ENCODE measurements at regions not wholly inside any gene's neighbourhood (a gene's known extent, or its start where the extent isn't known, plus 50 kb on each side); places are given as distances from the start of the nearest gene placed in this dataset.

DNA sequence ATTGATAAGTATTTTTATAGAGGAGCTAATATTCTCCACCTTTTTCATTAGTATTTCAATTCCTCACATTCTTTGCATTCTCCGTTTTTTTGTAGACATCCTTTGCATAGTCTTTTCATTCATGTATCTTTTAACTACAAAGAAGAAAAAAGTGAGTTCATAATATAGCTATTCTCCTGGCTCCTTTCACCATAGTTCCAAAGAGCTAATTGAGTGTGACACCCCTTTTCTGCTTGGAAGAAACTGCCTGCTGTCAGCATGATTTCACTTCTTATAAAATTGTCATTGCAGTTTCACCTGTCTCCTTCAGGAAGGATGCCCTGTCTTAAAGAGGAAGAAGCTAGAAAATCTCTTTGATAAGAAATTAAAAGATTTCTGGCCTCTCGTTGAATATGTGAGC lies 991.1 kb downstream of the KCNT2 start:
- DNase-seq, result no peak

DNA sequence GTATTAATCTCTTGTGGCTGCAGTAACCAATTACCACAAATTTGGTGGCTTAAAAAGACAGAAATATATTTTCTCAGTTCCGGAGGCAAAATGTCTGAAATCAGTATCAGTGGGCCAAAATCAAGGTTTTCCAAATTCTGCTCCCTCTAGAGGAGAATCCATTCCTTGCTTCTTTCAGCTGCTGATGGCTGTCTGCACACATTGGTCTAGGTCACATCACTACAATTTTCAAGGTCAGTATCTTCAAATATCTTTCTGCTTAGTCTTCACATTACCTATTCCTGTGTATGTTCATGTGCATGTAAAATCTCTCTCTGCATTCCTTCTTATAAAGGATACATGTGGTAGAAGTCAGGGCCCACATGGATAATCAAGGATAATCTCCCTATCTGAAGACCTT lies 999.4 kb downstream of the KCNT2 start:
- DNase-seq, result no peak

DNA sequence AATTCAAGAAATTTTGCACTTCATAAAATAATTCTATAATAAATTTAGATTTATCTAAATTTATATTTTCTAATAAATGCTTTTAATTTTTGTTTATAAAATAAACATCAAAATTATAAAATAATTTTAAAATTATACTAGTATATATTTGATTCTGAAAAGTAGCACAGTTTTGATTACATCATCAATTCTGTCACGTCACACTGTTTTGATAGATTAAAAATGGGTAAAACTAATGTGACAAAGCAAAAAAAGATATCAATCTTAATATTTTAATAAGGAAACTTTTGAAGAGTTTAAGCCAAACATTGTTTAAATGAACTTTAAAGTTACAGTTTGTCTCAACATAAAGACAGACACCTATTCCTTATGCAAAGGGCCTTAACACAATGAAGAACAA lies 1001.8 kb downstream of the KCNT2 start:
- DNase-seq, result no peak

DNA sequence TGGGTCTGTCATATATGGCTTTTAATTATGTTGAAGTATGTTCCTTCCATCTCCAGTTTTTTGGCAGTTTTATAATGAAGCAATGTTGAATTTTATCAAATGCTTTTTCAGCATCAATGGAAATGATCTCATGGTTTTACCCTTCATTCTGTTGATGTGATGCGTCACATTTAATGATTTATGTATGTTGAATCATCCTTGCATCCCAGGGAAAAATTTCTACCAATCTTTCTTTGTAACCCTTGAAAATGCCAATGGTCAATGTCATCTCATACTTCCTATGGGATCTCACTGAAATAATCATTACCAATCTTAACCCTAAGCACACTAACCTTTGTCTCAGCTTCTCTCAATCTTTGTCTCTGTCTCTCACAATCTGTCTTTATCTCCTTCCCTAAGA lies 1004.0 kb downstream of the KCNT2 start:
- DNase-seq, result no peak

DNA sequence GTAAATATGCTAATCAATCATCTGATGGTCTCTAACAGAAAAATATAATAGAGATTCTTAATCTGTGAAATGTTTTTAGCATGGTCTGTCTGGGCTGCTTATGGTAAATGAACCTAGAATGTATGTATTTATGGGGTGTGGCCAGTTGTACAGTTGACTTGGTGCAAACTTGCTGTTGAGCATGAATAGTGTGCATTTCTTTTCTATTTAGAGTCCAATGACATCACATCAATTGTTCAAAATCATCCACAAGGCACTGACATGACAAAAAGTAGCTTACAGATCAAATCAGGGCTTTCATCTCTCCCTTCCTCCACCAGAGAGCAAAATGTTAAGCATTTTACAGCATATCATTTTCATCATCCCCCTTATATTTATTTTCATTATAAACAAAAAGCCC lies 1010.3 kb downstream of the KCNT2 start:
- no peak for DNase-seq

DNA sequence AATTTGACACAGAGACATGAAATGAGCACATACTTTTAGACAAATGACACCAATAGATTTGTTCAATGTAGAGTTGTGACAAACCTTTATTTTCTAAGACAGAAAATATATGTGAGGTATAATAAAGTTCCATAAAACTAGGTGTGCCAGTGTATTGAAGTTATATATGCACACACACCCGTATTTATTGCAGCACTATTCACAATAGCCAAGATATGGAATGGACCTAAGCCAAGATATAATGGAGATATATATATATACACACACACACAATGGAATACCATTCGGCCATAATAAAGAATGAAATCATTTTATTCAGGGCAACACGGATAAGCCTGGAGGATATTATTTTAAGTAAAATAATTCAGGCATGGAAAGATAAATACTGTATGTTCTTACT lies 1013.5 kb downstream of the KCNT2 start:
- DNase-seq, result no peak

DNA sequence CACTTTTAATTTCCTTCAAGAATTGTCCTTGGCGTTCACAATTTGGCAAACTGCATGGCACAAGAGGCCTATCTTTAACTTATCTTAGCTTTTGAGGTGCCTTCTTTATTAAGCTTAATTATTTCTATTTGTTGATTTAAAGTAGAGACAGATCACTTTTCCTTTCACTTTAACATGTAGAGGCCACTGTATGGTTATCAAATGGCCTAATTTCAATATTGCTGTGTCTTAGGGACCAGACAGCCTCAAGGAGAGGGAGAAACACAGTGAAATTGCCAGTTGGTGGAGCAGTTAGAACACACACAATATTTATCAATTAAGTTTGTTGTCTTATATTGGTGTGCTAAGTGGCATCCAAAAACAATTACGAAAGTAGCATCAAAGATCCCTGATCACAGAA lies 1013.9 kb downstream of the KCNT2 start:
- DNase-seq, result no peak

DNA sequence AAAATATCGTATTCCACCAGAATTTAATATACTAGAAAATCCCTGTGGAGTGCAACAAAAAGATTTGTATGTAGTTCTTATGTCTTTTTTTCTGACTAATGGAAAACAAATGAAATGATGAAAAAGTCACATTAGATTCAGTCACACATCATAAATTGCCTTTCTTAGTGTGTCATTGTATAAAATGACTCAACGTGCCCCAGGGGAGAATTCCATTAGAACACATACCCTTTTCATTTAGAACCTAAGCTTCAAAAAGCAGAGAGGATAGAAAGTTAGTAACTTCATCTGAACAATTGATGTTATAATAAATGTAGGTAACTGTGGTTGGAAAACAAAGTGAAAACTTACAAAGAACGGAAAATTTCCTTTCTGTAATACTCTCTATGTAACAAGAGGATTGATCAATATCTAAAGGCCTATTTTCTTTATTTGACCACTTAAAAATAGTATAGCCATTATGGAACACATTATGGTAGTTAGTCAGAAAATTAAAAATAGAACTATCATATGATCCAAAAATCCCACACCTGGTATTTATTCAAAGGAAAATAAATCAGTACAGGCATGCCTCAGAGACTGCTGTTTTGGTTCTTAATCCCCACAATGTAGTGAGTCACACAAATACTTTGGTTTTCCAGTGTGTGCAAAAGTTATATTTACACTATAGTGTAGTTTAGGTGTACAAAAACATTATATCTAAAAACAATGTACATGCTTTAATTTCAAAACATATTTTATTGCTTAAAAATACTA lies 1016.1 kb downstream of the KCNT2 start:
- no peak for DNase-seq

DNA sequence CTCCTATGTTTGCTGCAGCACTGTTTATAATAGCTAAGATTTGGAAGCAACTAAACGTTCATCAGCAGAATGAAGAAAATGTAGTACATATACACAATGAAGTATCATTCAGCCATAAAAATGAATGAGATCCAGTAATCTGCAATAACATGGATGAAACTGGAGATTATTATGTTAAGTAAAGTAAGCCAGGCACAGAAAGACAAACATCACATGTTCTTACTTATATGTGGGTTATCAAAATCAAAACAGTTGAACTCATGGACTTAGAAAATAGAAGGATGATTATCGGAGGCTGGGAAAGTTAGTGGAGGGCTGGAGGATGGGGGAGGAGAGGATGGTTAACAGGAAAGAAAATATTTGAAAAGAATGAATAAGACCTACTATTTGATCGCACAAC lies 1017.6 kb downstream of the KCNT2 start:
- no peak for DNase-seq

DNA sequence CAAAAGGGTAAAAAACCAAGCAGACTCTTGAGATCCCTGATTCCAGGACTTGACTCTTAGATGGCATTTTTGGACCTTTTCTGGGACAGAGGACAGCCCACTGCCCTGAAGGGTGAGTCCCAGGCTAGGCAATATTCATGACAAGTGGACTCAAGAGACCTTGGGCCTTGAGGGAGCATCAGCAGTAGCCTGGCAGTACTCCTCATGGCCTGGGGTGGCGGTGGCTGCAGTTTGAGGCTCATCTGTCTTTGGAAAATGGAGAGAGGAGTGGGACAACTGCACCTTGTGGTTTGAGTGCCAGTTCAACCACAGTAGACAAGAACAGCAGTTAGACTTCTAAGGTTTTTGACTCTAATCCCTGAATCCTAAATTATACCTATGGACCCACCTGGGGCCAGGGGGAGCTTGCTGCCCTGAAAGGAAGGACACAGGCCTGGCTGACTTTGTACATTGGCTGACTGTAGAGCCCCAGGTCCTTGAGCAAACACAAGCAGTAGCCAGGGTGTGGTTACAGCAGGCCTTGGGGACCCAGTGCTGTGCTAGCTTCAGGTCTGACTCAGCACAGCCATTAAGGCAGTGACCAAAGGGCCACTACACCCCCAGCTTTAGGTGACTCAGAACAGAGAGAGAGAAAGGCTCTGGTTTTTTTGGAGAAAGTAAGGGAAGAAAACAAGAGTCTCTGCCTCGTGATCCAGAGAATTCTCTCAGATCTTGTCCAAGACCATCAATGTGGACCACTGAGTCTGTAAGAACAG lies 1023.2 kb downstream of the KCNT2 start:
- no peak for DNase-seq

DNA sequence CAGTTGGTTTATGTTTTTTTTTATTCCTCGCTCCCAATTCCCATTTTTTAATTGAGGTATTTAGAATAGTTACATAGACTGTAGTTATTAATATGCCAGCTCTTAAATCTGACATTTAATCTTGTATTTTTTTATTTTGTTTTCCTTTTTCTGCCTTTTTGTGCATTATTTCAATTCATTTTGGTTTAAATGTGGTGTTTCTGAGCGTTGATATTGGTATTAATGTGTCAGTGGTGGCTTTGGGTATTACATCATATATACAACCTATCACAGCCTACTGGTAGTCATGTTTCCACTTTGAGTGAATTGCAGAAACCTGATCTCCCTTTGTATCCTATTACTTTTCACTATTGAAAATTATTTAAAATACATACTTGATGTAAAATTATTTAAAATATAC lies 1027.3 kb downstream of the KCNT2 start:
- DNase-seq, result no peak

DNA sequence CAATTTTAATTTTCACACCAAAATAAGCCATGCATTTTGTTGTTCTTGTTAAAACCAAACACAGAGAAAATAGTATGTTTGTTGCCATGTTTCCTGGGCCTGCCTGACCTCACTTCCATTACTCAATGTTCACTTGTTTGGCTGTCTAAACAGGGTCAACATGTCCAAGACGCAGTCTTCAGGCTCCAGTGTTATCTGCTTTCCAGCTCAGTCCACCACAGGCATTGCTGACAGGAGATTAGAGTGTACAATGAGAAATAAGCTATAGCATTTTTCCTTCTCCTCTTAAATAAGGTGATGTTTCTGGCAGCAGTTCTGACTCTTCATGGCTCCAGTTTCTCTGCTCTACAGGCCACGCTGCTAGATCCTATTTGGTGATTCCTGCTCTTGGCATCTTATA lies 1030.5 kb downstream of the KCNT2 start:
- no peak for DNase-seq

DNA sequence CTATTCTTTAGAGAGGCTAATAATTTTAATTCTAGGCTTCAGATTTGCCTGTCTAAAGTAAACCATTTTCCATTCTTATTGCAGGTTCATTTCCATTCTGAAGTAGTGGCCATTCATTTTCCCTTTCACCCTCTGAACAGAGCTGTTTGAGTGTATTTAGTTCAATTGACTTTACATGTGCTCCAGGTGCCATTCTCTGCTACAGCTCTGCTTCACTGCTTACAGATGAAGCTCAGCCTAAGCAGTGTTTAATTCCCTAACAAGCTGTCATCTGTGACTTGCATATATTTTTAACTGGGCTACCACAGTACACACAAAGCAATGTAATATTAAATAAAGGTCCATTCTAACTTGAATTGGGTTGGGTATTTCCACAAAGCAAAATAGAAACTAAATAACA lies 1031.6 kb downstream of the KCNT2 start:
- no peak for DNase-seq

DNA sequence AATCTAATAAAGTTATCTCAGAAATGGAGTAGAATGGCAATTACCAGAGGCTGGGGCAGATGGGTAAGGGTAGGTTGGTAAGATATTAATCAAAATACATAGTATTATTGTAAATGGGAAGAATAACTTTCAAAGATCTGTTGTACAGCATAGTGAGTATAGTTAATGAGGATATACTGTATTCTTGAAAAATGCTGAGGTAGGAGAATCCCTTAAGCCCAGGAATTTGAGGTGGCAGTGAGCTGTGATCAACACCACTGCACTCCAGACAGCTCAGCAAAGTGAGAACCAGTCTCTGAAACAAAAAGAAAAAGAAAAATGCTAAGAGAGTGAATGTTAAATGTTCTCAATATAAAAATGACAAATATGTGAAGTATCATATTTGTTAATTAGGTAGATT lies 1033.7 kb downstream of the KCNT2 start:
- DNase-seq, result no peak

DNA sequence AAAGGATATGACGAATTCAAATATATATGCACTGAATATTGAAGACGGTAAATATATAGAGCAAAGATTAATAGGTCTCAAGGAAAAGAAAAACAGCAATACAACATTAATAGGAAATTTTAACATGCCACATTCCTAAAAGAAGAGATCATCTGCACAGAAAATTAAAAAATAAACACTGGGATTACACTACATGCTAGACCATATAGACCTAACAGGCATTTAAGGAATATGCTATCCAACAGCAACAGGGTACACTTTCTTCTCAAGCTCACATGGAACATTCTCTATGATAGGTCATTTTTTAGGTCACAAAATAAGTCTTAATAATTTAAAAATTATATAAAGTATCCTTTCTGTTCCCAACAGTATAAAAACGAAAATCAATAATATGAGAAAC lies 1038.3 kb downstream of the KCNT2 start:
- DNase-seq, result no peak

DNA sequence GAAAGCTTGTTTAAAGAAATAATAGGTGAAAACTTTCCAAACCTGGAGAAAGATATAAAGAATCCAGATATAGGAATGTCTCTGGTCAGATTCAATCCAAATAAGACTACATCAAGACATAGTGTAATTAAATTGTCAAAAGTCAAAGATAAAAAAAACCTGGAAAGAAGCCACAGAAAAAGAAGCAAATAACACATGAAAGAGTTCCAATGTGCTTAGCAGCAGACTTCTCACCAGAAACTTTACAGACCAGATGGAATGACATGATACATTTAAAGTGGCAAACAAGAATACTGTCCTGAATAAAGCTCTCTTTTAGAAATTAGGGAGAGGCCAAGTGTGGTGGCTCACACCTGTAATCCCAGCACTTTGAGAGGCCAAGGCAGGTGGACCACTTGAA lies 1039.9 kb downstream of the KCNT2 start:
- no peak for DNase-seq

DNA sequence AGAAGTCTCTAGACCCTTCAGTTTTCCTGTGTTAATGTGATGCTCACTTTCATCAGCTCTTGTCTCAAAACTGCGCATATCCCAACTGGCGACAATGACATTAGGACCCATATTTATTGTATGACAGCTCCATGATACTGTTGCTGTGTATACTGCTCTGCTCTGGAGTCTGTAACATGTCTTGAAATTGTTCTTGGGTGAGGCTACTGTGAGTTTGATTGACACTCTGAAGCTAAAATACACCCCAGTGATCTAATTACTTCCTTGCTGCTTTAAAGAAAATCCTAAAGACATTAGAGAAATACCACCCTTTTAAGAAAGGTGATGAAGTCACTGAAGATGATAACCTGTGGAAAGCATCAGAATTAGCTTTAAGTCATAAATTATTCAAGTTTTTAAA lies 1046.2 kb downstream of the KCNT2 start:
- DNase-seq, result no peak

DNA sequence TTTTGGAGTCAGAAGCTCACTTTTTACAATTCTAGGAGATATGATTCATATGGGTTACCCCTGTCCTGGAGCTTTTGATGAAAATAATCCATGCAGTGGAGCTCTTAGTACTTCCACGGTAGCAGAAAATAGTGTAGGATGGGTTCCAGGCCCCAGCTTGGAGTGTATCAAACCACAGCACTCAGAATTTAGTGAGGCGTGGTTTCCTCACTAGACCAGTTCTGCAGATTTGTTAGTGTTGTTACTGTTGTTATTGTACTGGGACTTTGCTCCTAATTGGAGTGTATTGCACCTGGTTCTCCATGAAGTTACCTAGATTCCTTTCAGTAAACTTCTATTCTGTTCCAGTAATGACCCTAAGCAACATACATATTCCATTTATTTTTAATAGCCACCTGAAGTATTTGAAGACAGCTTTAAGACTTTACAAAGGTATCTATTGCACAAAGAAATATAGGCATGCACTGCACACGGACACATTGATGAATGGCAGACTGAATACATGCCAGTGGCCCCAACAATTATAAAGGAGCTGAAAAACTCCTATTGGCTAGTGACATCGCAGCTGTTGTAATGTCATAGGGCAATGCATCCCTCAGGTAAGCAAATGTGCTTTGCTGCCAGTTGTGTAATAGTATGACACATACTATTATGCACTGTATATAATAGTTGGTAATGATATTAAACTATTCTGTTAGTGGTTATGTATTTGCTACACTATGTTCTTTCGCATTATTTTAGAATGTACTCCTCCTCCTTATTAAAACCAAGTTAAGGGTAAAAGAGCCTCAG lies 1058.0 kb downstream of the KCNT2 start:
- no peak for DNase-seq

DNA sequence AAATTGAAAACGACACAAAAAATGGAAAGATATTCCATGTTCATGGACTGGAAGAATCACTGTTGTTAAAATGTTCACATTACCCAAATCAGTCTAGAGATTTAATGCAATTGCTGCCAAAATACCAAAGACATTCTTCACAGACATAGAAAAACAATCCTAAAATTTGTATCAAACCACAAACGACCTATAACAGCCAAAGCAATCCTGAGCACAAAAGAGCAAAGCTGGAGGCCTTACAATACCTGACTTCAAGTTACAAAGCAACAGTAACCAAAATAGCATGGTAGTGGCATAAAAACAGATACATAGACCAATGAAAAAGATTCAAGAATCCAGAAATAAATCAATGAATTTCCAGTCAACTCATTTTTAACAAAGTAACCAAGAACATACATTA lies 1077.3 kb downstream of the KCNT2 start:
- no peak for DNase-seq

DNA sequence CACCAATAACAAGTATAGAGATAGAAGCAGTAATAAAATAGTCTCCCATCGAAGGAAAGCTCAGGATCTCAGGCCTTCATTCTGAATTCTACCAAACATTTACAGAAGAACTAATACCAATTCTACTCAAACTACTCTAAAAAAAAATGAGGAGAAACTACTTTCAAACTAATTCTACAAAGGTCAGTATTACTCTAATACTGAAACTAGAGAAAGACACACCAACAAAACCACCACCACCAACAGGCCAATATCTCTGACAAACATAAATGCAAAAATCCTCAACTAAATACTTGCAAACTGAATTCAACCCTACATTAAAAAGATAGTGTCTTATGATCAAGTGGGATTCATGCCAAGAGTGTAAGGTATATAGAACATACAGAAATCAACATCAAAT lies 1078.4 kb downstream of the KCNT2 start:
- no peak for DNase-seq

DNA sequence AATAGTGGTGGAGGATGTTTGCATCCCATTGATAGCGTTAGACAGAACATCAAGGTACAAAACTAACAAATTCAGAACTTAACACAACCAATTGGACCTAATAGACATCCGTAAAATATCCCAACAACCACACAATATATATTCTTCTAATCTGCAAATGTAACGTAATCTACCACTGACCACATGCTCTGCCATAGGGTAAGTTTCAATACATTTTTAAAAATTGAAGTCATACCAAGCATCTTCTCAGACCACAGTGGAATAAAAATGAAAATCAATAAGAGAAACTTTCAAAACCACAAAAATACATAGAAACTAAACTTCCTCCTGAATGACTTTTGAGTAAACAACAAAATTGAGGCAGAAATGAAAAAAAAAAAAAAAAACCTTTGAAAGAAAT lies 1087.5 kb downstream of the KCNT2 start:
- DNase-seq, result no peak

DNA sequence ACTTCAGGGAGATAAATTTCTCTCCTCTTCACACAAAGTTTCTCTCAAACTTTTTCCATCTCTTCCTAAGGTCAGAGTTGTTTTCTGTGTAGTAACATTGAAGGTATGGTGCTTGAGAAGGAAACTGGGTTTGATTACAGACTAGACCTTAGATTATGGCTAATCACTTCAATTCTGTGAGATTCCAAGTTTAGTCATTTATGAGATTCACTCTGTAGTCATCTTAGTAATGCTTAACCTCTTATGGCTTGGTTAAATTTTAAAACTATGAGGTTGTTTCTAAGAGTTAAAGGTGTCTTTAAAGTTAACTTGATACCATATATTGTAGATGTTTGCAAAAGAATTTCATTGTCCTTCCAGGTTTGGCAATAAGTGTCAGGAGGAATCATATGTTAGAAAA lies 1092.2 kb downstream of the KCNT2 start:
- DNase-seq, result no peak

DNA sequence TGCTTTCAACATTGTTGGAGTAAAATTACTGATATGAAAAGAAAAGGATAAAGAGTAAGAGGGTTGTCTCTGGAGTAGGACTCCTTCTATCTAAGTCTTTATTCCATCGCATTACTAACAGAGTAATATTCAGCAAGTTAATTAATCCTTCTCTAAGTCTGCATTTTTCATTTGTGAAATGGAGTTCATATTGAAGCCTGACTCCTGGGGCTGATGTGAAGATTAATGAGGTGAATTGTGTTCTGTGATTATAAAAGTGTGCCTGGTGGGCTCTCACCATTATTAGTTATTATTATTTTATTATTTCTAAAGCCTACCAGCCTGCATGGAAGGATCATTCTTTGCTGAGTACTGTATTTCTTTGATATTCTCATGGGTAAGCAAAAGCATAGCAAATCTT lies 1096.7 kb downstream of the KCNT2 start:
- DNase-seq, result no peak

DNA sequence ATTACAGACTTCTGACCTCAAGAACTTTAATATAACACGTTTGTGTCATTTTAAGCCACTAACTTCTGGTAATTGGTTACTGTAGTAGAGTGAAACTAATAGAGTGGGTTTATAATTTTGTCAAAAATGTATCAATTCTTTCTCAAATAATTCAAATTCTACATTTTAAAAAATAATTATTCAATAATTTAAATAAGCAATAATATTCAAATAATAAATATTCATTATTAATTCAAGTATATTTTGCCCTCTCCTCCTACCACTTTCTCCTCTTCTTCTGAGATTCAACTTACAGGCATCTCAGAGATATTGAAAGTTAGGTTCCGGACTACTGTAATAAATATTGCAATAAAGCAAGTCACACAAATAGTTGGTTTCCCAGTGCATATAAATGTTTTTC lies 1107.1 kb downstream of the KCNT2 start:
- DNase-seq, result no peak

All from NCI-H146 (cell line).